Peyer's patch (tissue), 4 donors: ENCODE measurements at regions not wholly inside any gene's neighbourhood (a gene's known extent, or its start where the extent isn't known, plus 50 kb on each side); places are given as distances from the start of the nearest gene placed in this dataset.

Experiments
- DNase-seq, 3 donors: peaks; one replicate each; pipeline ENCODE4 v3.0.0-alpha.2; 2017 to 2019
- H3K27ac ChIP-seq, 4 donors: fragments of 200-600 bp; sonication (generic); one replicate each; pipeline ENCODE4 v1.5.1; 2016 to 2019
- H3K27me3 ChIP-seq, 2 donors: fragments of 200-600 bp; sonication (generic); one replicate each; pipeline ENCODE4 v1.5.1; 2019
- H3K36me3 ChIP-seq, 3 donors: fragments of 200-600 bp; sonication (generic); one replicate each; pipeline ENCODE4 v1.5.1; 2016 to 2019
- H3K4me1 ChIP-seq, 4 donors: fragments of 200-600 bp; sonication (generic); one replicate each; pipeline ENCODE4 v1.5.1; 2016 to 2019
- H3K4me3 ChIP-seq, 4 donors: fragments of 200-600 bp; sonication (generic); 1 replicate in 3 of 4; 2 replicates in 1 of 4; pipeline ENCODE4 v1.5.1; 2016 to 2019; ENCODE audit warnings: mild to moderate bottlenecking in 1 of 4
- H3K9me3 ChIP-seq, 4 donors: fragments of 200-600 bp; sonication (generic); one replicate each; pipeline ENCODE4 v1.5.1; 2016 to 2019; ENCODE audit warnings: mild to moderate bottlenecking in 1 of 4
- CTCF ChIP-seq, 6 experiments: fragments of 450-650 bp in 4 of 6; fragments of 200-600 bp in 2 of 6; sonication (generic) in 1 of 6; IDR thresholded peaks; one replicate each; pipeline ENCODE4 v1.5.1; 2017 to 2019; ENCODE audit warnings: antibody characterized with exemption in 6 of 6, mild to moderate bottlenecking in 3 of 6, moderate library complexity in 1 of 6
- POLR2A ChIP-seq, 2 donors: fragments of 450-650 bp; IDR thresholded peaks; one replicate each; pipeline ENCODE4 v1.5.1; 2017; ENCODE audit warnings: antibody characterized with exemption in 2 of 2, mild to moderate bottlenecking in 2 of 2, moderate library complexity in 2 of 2

DNA sequence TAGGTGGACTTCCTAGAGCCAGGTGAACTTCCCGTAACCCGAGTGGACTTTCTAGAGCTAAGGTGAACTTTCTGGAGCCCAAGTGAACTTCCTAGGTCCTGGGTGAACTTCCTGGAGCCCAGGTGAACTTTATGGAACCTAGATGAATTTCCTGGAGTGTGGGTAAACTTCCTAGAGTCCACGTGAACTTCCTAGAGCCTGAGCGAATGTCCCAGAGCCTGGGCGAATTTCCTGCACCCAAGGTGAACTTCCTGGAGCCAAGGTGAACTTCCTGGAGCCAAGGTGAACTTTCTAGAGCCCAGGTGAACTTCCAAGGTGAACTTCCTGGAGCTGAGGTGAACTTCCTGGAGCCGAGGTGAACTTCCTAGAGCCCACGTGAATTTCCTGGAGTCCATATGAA is 70.0 kb downstream of the RTP5 start:
- no peak overlapping the region for H3K27ac ChIP-seq

DNA sequence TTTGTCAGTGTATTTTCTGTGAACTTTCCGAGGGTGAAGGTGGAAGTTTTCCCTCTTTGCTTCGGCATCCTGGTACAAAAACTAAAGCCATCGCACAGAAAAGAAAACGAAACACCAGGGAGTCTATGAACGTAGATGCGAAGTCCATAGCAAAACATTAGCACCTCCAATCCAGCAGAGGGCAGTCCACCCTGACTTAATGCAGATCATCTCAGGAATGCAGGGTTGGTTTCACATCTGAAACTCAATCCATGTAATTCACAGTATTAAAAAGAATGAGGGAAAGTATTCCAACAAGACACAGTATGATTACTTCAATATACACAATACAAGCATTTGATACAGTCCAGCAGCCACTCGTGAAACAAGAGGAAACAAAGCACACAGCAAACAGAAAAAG is 70.8 kb downstream of the RTP5 start:
- Histone ChIP-seq H3K27me3 (no peaks in the 10 kb centered on the region), H3K36me3 (no peaks in the 10 kb centered on the region), H3K4me1 (no peaks in the 10 kb centered on the region), H3K9me3 (no peaks in the 10 kb centered on the region), H3K4me3 (no peak overlapping the region), H3K27ac (no peak overlapping the region)
- no peak for TF ChIP-seq POLR2A (IDR thresholded peaks at IDR 0.05)
- peak in 2 of 6 experiments; percentile 22 to 23 for TF ChIP-seq CTCF (IDR thresholded peaks at IDR 0.05)
- no peak for DNase-seq

More for the DNA sequence above, 70.0 kb downstream of the RTP5 start:
- DNase-seq = no peak
- no peaks in the 10 kb centered on the region for H3K36me3 ChIP-seq
- H3K9me3 ChIP-seq = no peaks in the 10 kb centered on the region
- H3K27me3 ChIP-seq = no peaks in the 10 kb centered on the region
- no peak overlapping the region for H3K4me3 ChIP-seq
- TF ChIP-seq CTCF (IDR thresholded peaks at IDR 0.05) = no peak
- no peak for TF ChIP-seq POLR2A (IDR thresholded peaks at IDR 0.05)
- no peaks in the 10 kb centered on the region for H3K4me1 ChIP-seq

- Histone ChIP-seq H3K4me1 (no peaks in the 10 kb centered on the region), H3K27ac (no peak overlapping the region), H3K4me3 (no peak overlapping the region), H3K27me3 (no peaks in the 10 kb centered on the region), H3K36me3 (no peaks in the 10 kb centered on the region), H3K9me3 (no peaks in the 10 kb centered on the region)
- no peak for TF ChIP-seq CTCF (IDR thresholded peaks at IDR 0.05)
- TF ChIP-seq POLR2A (IDR thresholded peaks at IDR 0.05) = no peak
- DNase-seq = peak in 1 of 3 donors; percentile 49
Observed at GRCh38 chr2:241941691-241942301, 72.3 kb downstream of the RTP5 start.

DNA sequence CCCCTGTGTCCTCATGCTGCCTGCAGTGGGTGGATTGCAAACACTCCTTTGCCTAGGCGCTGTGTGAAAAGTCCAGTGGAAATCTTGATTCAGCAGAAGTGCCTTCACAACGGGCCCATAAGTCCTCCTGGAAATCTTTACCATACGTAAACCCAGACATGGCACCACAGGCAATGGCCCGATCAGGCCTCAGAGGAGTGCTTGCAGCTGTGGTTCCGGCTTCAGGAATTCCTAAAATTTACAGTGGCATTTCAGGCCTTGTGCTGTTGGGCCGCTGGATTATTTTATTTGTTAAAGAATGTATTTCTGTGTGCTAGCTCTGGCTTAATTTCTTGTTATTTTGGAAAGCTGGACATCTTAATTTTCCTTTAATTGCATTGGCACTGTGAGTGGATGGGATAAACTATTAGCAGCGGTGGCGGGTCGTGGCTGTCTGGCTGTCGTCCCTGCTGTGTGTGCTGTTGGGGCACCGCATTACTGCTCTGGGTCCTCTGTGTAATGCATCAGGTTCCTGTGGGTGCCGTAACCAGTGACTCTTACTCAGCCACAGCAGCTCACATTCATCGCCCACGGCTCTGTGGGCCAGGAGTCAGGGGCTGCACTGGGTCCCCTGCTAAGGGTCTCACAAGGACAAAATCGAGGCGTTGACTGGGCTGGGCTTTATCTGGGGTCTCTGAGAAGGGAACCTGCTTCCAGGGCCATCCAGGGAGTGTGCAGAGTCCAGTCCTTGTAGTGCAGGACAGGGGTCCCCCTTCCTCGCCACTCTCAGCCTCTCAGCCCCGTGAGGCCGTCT is 73.1 kb downstream of the RTP5 start:
- peak in 1 of 3 donors; percentile 37 for DNase-seq
- TF ChIP-seq CTCF (IDR thresholded peaks at IDR 0.05) (no peak), POLR2A (IDR thresholded peaks at IDR 0.05) (no peak)
- no peak overlapping the region for H3K27ac ChIP-seq
- no peaks in the 10 kb centered on the region for H3K27me3 ChIP-seq
- H3K9me3 ChIP-seq = no peaks in the 10 kb centered on the region
- H3K36me3 ChIP-seq = no peaks in the 10 kb centered on the region
- H3K4me3 ChIP-seq = no peak overlapping the region
- no peaks in the 10 kb centered on the region for H3K4me1 ChIP-seq

DNA sequence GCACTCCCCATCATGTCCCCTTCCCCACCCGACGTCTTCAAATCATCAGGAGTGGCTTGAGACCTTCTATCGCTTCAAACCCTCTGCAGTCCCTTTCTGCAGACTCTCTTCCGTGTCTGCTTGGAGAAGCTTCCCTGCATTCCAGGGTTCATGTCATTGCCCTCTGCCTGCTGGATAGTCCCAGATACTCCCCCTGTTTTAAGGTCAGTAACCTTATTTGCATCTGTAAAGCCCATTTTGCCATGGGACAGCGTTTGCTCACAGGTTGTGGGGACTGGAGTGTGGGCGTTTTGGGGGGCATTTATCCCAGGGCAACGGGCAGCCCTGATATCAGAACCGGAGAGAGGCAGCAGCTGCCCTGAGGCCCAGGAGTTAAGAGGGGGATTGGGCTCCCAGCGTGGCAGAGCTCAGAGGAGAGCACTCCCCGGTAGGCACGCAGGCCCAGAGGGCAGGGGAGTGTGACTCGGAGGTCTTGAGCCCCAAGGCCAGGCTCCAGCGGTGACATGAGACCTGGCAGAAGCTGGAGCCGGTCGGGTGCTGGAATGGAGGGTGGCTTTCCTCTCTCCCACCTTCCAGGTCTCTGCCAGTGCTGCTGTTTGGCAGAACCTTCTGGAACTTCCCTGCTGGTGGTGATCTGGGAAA is 73.8 kb downstream of the RTP5 start:
- no peak for TF ChIP-seq POLR2A (IDR thresholded peaks at IDR 0.05)
- no peak for TF ChIP-seq CTCF (IDR thresholded peaks at IDR 0.05)
- H3K4me1 ChIP-seq = no peaks in the 10 kb centered on the region
- H3K9me3 ChIP-seq = no peaks in the 10 kb centered on the region
- peak in 1 of 3 donors; percentile 24 for DNase-seq
- H3K27ac ChIP-seq = no peak overlapping the region
- no peak overlapping the region for H3K4me3 ChIP-seq
- no peaks in the 10 kb centered on the region for H3K36me3 ChIP-seq
- H3K27me3 ChIP-seq = no peaks in the 10 kb centered on the region
